ENCODE measurements at regions not wholly inside any gene's neighbourhood (a gene's known extent, or its start where the extent isn't known, plus 50 kb on each side); places are given as distances from the start of the nearest gene placed in this dataset.

- Histone ChIP-seq H3K36me3 (ENCODE audit: low read depth) (no peaks in the 10 kb centered on the region), H2AFZ (no peak overlapping the region), H3K79me2 (ENCODE audit: low read depth) (no peaks in the 10 kb centered on the region), H3K9me2 (ENCODE audit: insufficient read depth) (no peaks in the 10 kb centered on the region), H3F3A (ENCODE audit: insufficient read depth, low read depth) (no peaks in the 10 kb centered on the region), H3K4me3 (no peak overlapping the region), H3K27ac (no peak overlapping the region), H3K9me3 (ENCODE audit: insufficient read depth, low read depth) (no peaks in the 10 kb centered on the region), H3K27me3 (ENCODE audit: insufficient read depth, low read depth) (no peaks in the 10 kb centered on the region), H3K4me2 (no peak overlapping the region), H4K20me1 (ENCODE audit: insufficient read depth) (no peaks in the 10 kb centered on the region), H3K4me1 (replicated peaks; ENCODE audit: insufficient read depth) (no peaks in the 10 kb centered on the region)
- CTCF ChIA-PET: no interaction called here
- POLR2A ChIA-PET (ENCODE audit: unreplicated experiment): no interaction called here
- DNase-seq: no peak
- TF ChIP-seq CTCF (conservative IDR thresholded peaks at IDR 0.05) (no peak), EZH2 (IDR thresholded peaks at IDR 0.05; ENCODE audit: low read depth) (no peak)
- BruUV-seq (replicated peaks): no TSS peak
- intact Hi-C loops (cut with micrococcal nuclease; ENCODE audit: unreplicated experiment): no loop called here
Observed at GRCh38 chr3:31462050-31462569, 70.6 kb upstream of the STT3B start.

- no peaks in the 10 kb centered on the region for H3K79me2 ChIP-seq (ENCODE audit: low read depth)
- BruUV-seq (replicated peaks): no TSS peak
- CTCF ChIA-PET: no interaction called here
- no peak overlapping the region for H3K27ac ChIP-seq
- TF ChIP-seq EZH2 (IDR thresholded peaks at IDR 0.05; ENCODE audit: low read depth) (no peak), CTCF (conservative IDR thresholded peaks at IDR 0.05) (no peak)
- H3K9me3 ChIP-seq (ENCODE audit: insufficient read depth, low read depth): no peaks in the 10 kb centered on the region
- no peaks in the 10 kb centered on the region for H3K4me1 ChIP-seq (replicated peaks; ENCODE audit: insufficient read depth)
- H2AFZ ChIP-seq: no peak overlapping the region
- H3K4me2 ChIP-seq: no peak overlapping the region
- H3K27me3 ChIP-seq (ENCODE audit: insufficient read depth, low read depth): no peaks in the 10 kb centered on the region
- H4K20me1 ChIP-seq (ENCODE audit: insufficient read depth): no peaks in the 10 kb centered on the region
- intact Hi-C loops (cut with micrococcal nuclease; ENCODE audit: unreplicated experiment): no loop called here
- H3K9me2 ChIP-seq (ENCODE audit: insufficient read depth): no peaks in the 10 kb centered on the region
- H3K4me3 ChIP-seq: no peak overlapping the region
- no peak for DNase-seq
- no peaks in the 10 kb centered on the region for H3K36me3 ChIP-seq (ENCODE audit: low read depth)
- H3F3A ChIP-seq (ENCODE audit: insufficient read depth, low read depth): no peaks in the 10 kb centered on the region
- POLR2A ChIA-PET (ENCODE audit: unreplicated experiment): no interaction called here
Observed at GRCh38 chr3:31465999-31466398, 66.7 kb upstream of the STT3B start.

- Histone ChIP-seq H3K4me2 (no peak overlapping the region), H3K4me1 (replicated peaks; ENCODE audit: insufficient read depth) (no peaks in the 10 kb centered on the region), H4K20me1 (ENCODE audit: insufficient read depth) (no peaks in the 10 kb centered on the region), H3K9me2 (ENCODE audit: insufficient read depth) (no peaks in the 10 kb centered on the region), H3K4me3 (no peak overlapping the region), H3K27me3 (ENCODE audit: insufficient read depth, low read depth) (no peaks in the 10 kb centered on the region), H3K27ac (no peak overlapping the region), H3F3A (ENCODE audit: insufficient read depth, low read depth) (no peaks in the 10 kb centered on the region), H3K36me3 (ENCODE audit: low read depth) (no peaks in the 10 kb centered on the region), H3K9me3 (ENCODE audit: insufficient read depth, low read depth) (no peaks in the 10 kb centered on the region), H2AFZ (no peak overlapping the region), H3K79me2 (ENCODE audit: low read depth) (no peaks in the 10 kb centered on the region)
- ChIA-PET POLR2A (ENCODE audit: unreplicated experiment) (no interaction called here), CTCF (no interaction called here)
- intact Hi-C loops (cut with micrococcal nuclease; ENCODE audit: unreplicated experiment): no loop called here
- no TSS peak for BruUV-seq (replicated peaks)
- no peak for DNase-seq
- TF ChIP-seq CTCF (conservative IDR thresholded peaks at IDR 0.05): no peak
- no peak for TF ChIP-seq EZH2 (IDR thresholded peaks at IDR 0.05; ENCODE audit: low read depth)
Observed at GRCh38 chr3:31466866-31467265, 65.9 kb upstream of the STT3B start.
